GM12878 (cell line): ENCODE measurements at regions not wholly inside any gene's neighbourhood (a gene's known extent, or its start where the extent isn't known, plus 50 kb on each side); places are given as distances from the start of the nearest gene placed in this dataset.

ENCODE experiments used
- ATAC-seq: fragments of 200-7000 bp; cut with Tn5 transposase; 3 replicates; pipeline ENCODE4 v1.9.1; 2020; ENCODE audit warnings: mild to moderate bottlenecking, moderate library complexity
- BruUV-seq: library from RNA; stranded (reverse); fragments of 400-500 nt; replicated peaks from 2 replicates; lab custom pipeline; 2021; lab: Mats Ljungman, UMichigan
- CTCF ChIA-PET: fragments of 300-600 bp; sonication (Branson Sonifier 250); formaldehyde crosslinking; extraction: SDS; loops from one replicate; lab custom pipeline; 2021; ENCODE audit warnings: inconsistent platforms; lab: Yijun Ruan, JAX
- POLR2A ChIA-PET: fragments of 350-600 bp; formaldehyde crosslinking; extraction: SDS; loops from one replicate; lab custom pipeline; 2021; ENCODE audit warnings: inconsistent platforms; lab: Charles Lee
- RAD21 ChIA-PET: fragments of 300-600 bp; sonication (Branson Sonifier 250); formaldehyde crosslinking; loops from one replicate; lab custom pipeline; 2023; ENCODE audit warnings: antibody characterized with exemption; ENCODE audit not compliant: unreplicated experiment; lab: Charles Lee
- SMC1A ChIA-PET: fragments of 300-600 bp; sonication (Branson Sonifier 250); formaldehyde crosslinking; loops from one replicate; lab custom pipeline; 2023; ENCODE audit not compliant: unreplicated experiment, uncharacterized antibody; lab: Charles Lee
- DNase-seq: peaks from one replicate; pipeline ENCODE4 v3.0.0-alpha.2; 2011; ENCODE audit warnings: low read depth, low spot score
- FAIRE-seq: peaks from 3 replicates; lab custom pipeline; 2011; peaks lifted over from hg19 to GRCh38; lab: Jason Lieb, UNC
- H2AFZ ChIP-seq: 2 replicates; pipeline ENCODE4 v1.6.0; 2011; ENCODE audit warnings: low read depth, low read length, control low read depth; ENCODE audit not compliant: control insufficient read depth
- H3K27ac ChIP-seq: 2 replicates; pipeline ENCODE4 v1.5.1; 2011; ENCODE audit warnings: control low read depth; ENCODE audit not compliant: control insufficient read depth, insufficient read depth
- H3K27me3 ChIP-seq, 2 experiments: replicated peaks in 1 of 2; 2 replicates each; pipeline versions ENCODE4 v1.6.0 to v1.6.1; 2011; ENCODE audit warnings: low read length in 1 of 2; ENCODE audit not compliant: control insufficient read depth in 2 of 2, insufficient read depth in 2 of 2
- H3K36me3 ChIP-seq, 2 experiments: 2 replicates each; pipeline ENCODE4 v1.5.1; 2011; ENCODE audit warnings: low read length in 1 of 2; ENCODE audit not compliant: control insufficient read depth in 2 of 2, insufficient read depth in 2 of 2
- H3K4me1 ChIP-seq: 2 replicates; pipeline ENCODE4 v1.6.1; 2011; ENCODE audit warnings: mild to moderate bottlenecking, low read length, moderate library complexity, mixed read lengths; ENCODE audit not compliant: control insufficient read depth, insufficient read depth
- H3K4me2 ChIP-seq: 2 replicates; pipeline ENCODE4 v1.6.0; 2011; ENCODE audit warnings: control low read depth; ENCODE audit not compliant: control insufficient read depth, insufficient read depth
- H3K4me3 ChIP-seq: fragments of 200-600 bp; sonication (generic); 2 replicates; pipeline ENCODE4 v1.5.1; 2016
- H3K79me2 ChIP-seq: 2 replicates; pipeline ENCODE4 v1.6.0; 2011; ENCODE audit warnings: low read length; ENCODE audit not compliant: control insufficient read depth, insufficient read depth
- H3K9ac ChIP-seq: 2 replicates; pipeline ENCODE4 v1.8.0; 2011; ENCODE audit warnings: low read length, control low read depth, mixed read lengths; ENCODE audit not compliant: control insufficient read depth, insufficient read depth
- H3K9me3 ChIP-seq: replicated peaks from 3 replicates; pipeline ENCODE4 v1.5.1; 2011; ENCODE audit warnings: mild to moderate bottlenecking, low read length; ENCODE audit not compliant: control insufficient read depth, insufficient read depth
- H4K20me1 ChIP-seq: 2 replicates; pipeline ENCODE4 v1.6.0; 2011; ENCODE audit not compliant: control insufficient read depth, insufficient read depth
- ATF2 ChIP-seq: IDR thresholded peaks from 2 replicates; pipeline ENCODE4 v1.6.1; 2012; ENCODE audit warnings: low read length, inconsistent platforms
- CHD1 ChIP-seq: IDR thresholded peaks from 2 replicates; pipeline ENCODE4 v1.6.1; 2012; ENCODE audit warnings: low read depth, low read length, improper control_type of control experiment
- CHD2 ChIP-seq: IDR thresholded peaks from 2 replicates; pipeline ENCODE4 v1.6.1; 2011; ENCODE audit warnings: low read depth, low read length, improper control_type of control experiment, borderline replicate concordance
- DPF2 ChIP-seq: fragments of 450-650 bp; IDR thresholded peaks from 2 replicates; pipeline ENCODE4 v1.6.1; 2017; ENCODE audit warnings: mild to moderate bottlenecking
- GABPA ChIP-seq: IDR thresholded peaks from 2 replicates; pipeline ENCODE4 v1.6.1; 2014; ENCODE audit warnings: antibody characterized with exemption, low read depth, mild to moderate bottlenecking, inconsistent platforms
- HDAC2 ChIP-seq: fragments of 200-600 bp; sonication (generic); IDR thresholded peaks from 2 replicates; pipeline ENCODE4 v1.6.1; 2017
- HSF1 ChIP-seq: fragments of 150-350 bp; IDR thresholded peaks from 2 replicates; pipeline ENCODE4 v1.6.1; 2014; ENCODE audit warnings: mild to moderate bottlenecking, low read depth, low read length
- IKZF1 ChIP-seq: fragments of 450-650 bp; conservative IDR thresholded peaks from 2 replicates; pipeline ENCODE4 v1.6.1; 2017; ENCODE audit warnings: antibody characterized with exemption, mild to moderate bottlenecking
- MEF2B ChIP-seq: fragments of 450-650 bp; IDR thresholded peaks from 2 replicates; pipeline ENCODE4 v1.6.1; 2018; ENCODE audit warnings: mild to moderate bottlenecking, moderate library complexity; ENCODE audit not compliant: partially characterized antibody, poor library complexity, severe bottlenecking
- MXI1 ChIP-seq: fragments of 150-350 bp; IDR thresholded peaks from 2 replicates; pipeline ENCODE4 v1.6.1; 2011; ENCODE audit warnings: low read depth, mild to moderate bottlenecking, inconsistent platforms, low read length, improper control_type of control experiment
- NR2C1 ChIP-seq: fragments of 450-650 bp; IDR thresholded peaks from 2 replicates; pipeline ENCODE4 v1.6.1; 2017; ENCODE audit warnings: antibody characterized with exemption, mild to moderate bottlenecking, moderate library complexity
- SKIL ChIP-seq: fragments of 450-650 bp; IDR thresholded peaks from 2 replicates; pipeline ENCODE4 v1.6.1; 2017; ENCODE audit warnings: mild to moderate bottlenecking, low read depth, inconsistent platforms; ENCODE audit not compliant: poor library complexity, severe bottlenecking
- SRF ChIP-seq, 2 experiments: IDR thresholded peaks; 2 replicates each; pipeline ENCODE4 v1.6.1; 2011; ENCODE audit warnings: low read depth in 2 of 2, low read length in 2 of 2, mild to moderate bottlenecking in 1 of 2, moderate library complexity in 1 of 2
- STAT3 ChIP-seq: IDR thresholded peaks from 2 replicates; pipeline ENCODE4 v1.6.1; 2011; ENCODE audit warnings: low read depth, low read length, improper control_type of control experiment
- ZBED1 ChIP-seq: IDR thresholded peaks from 2 replicates; pipeline ENCODE4 v1.6.1; 2016; ENCODE audit warnings: borderline replicate concordance
- ZNF217 ChIP-seq: fragments of 450-650 bp; IDR thresholded peaks from 2 replicates; pipeline ENCODE4 v1.6.1; 2017; ENCODE audit warnings: antibody characterized with exemption, mild to moderate bottlenecking
- ZNF622 ChIP-seq: fragments of 450-650 bp; IDR thresholded peaks from 2 replicates; pipeline ENCODE4 v1.6.1; 2017; ENCODE audit warnings: mild to moderate bottlenecking, inconsistent platforms
- WGBS: methylation state at CpG from one replicate; pipeline ENCODE4 v1.1.6; 2016; ENCODE audit warnings: low lambda C conversion rate; ENCODE audit not compliant: insufficient replicate concordance, insufficient coverage; ENCODE audit errors: missing lambda C conversion rate; 5-methylcytosine and 5-hydroxymethylcytosine counted together
- in situ Hi-C: fragments of 300-500 bp; cut with MboI; formaldehyde crosslinking; loops from 9 replicates; pipeline ENCODE4 v1.14.3; 2018; ENCODE audit warnings: mixed read lengths
- intact Hi-C: fragments of 100-400 bp; cut with micrococcal nuclease; formaldehyde crosslinking; loops from one replicate; pipeline ENCODE4 v1.14.2; 2022; ENCODE audit not compliant: unreplicated experiment

- no peak overlapping the region for H3K4me2 ChIP-seq
- RAD21 ChIA-PET, result no interaction called here
Measured at GRCh38 chr10:34906067-34906965, 91.2 kb upstream of the PARD3 start.

More at GRCh38 chr10:34906067-34906965, 91.2 kb upstream of the PARD3 start:
- no peaks in the 10 kb centered on the region for H3K27me3 ChIP-seq
- no peak for DNase-seq
- H2AFZ ChIP-seq, result no peak overlapping the region
- TF ChIP-seq MXI1 (no peak), DPF2 (no peak), SRF (IDR thresholded peaks at IDR 0.05; ENCODE audit: low read depth in 2 of 2, low read length in 2 of 2) (no peak), NR2C1 (no peak), MEF2B (no peak), STAT3 (no peak), ZNF622 (no peak), ATF2 (no peak), ZBED1 (no peak), IKZF1 (no peak), SKIL (no peak), HSF1 (no peak), ZNF217 (no peak), CHD2 (no peak), CHD1 (no peak), GABPA (no peak), HDAC2 (no peak)
- H3K4me3 ChIP-seq, result no peak overlapping the region
- no peak for ATAC-seq
- H3K79me2 ChIP-seq, result no peaks in the 10 kb centered on the region
- ChIA-PET POLR2A (no interaction called here), CTCF (no interaction called here), SMC1A (no interaction called here)
- no peaks in the 10 kb centered on the region for H4K20me1 ChIP-seq
- no peaks in the 10 kb centered on the region for H3K4me1 ChIP-seq
- H3K27ac ChIP-seq, result no peak overlapping the region
- H3K9ac ChIP-seq, result no peak overlapping the region
- whole genome bisulfite sequencing, result 68% methylated on average over 29 of the region's 29 CpGs
- intact Hi-C loops (no loop called here), in situ Hi-C loops (no loop called here)
- BruUV-seq, result no TSS peak
- FAIRE-seq, result no peak
- no peaks in the 10 kb centered on the region for H3K9me3 ChIP-seq
- H3K36me3 ChIP-seq, result no peaks in the 10 kb centered on the region
